HG02759 (cell line): ENCODE measurements at regions not wholly inside any gene's neighbourhood (a gene's known extent, or its start where the extent isn't known, plus 50 kb on each side); places are given as distances from the start of the nearest gene placed in this dataset.

Experiments
- ATAC-seq: cut with Tn5 transposase; IDR thresholded peaks from one replicate; pipeline ENCODE4 v1.9.1; 2021; ENCODE audit warnings: mild to moderate bottlenecking, moderate library complexity; ENCODE audit not compliant: unreplicated experiment

- no peak for ATAC-seq
Observed at GRCh38 chr11:116454951-116455350, 317.8 kb downstream of the BUD13 start.

DNA sequence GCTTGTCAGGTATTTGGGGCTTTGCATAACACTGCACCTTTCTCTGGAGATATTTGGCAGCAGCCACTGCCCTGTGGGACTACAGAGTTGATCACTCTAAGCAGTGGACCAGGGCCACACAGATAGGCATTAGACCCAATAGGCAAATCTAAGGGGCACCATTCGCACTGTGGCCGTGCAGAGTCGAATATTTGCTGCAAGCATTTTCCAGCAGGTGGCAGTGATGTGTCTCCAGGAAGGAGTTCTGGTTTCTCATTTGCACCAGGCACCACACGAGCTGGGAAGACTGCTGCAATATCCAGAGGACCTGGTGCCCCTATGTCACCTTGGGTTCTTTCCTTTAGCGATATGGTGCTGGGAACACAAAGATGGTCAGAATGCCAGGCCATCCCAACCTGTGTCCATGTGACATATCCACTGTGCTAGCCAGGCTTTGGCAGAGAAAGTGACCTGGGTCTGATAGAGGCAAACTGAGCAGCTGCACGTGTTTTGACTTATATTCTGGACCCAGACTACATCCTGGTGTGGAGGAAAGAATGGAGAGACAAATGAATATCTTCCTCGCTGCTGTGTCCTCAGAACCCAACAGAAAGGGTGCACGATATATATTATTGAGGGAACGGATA lies 318.7 kb downstream of the BUD13 start:
- ATAC-seq, result no peak

GRCh38 chr11:116452461-116452860 lies 320.3 kb downstream of the BUD13 start:
- ATAC-seq, result no peak

GRCh38 chr11:116449522-116449921 lies 323.3 kb downstream of the BUD13 start:
- ATAC-seq, result no peak

- no peak for ATAC-seq
Observed at GRCh38 chr11:116446048-116446941, 326.5 kb downstream of the BUD13 start.

DNA sequence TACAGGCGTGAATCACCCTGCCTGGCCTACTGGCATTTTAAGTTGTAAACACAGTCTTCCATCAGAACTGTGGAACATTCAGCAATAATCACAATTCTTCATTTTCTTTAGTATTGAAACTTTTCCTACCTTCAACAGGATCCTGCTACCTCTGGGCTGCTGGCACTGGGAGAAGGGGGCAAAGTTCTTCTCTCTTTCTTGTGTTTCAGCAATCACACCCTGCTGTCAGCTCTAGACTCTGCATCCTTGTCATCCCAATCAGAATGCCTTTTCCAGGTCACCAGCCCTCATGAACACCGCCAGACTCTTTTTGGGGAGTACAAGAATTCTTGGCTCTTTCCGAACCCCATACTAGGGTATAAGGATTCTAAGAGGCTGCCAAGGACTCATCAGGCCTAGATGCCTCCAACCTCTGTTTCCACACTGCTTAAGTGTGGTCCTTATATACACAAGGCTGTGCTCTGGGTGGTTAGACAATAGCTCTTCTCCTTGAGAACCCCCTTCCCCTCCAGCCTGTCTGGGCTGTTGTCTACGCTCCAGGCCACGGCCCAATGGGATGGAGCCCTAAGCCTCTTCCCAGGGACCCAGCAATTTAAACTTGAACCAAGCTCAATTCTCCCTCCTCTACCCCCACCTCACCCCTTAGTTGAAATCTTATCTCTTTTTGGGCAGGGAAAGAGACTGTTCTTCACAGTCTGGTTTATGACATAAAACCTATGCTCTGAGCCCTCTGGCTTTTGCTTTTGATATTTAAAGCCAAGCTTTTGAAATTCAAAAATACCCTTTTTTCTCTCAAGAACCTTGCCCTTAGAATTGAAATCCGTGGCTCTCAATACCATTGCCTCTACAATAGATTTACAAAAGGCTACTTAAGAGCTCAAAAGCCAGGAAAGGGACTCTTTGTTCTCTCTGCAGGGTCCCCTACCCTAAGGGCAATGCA lies 327.4 kb downstream of the BUD13 start:
- no peak for ATAC-seq

- ATAC-seq, result no peak
Observed at GRCh38 chr11:116442238-116442752, 330.5 kb downstream of the BUD13 start.

GRCh38 chr11:116439361-116439677 lies 333.5 kb downstream of the BUD13 start:
- no peak for ATAC-seq

DNA sequence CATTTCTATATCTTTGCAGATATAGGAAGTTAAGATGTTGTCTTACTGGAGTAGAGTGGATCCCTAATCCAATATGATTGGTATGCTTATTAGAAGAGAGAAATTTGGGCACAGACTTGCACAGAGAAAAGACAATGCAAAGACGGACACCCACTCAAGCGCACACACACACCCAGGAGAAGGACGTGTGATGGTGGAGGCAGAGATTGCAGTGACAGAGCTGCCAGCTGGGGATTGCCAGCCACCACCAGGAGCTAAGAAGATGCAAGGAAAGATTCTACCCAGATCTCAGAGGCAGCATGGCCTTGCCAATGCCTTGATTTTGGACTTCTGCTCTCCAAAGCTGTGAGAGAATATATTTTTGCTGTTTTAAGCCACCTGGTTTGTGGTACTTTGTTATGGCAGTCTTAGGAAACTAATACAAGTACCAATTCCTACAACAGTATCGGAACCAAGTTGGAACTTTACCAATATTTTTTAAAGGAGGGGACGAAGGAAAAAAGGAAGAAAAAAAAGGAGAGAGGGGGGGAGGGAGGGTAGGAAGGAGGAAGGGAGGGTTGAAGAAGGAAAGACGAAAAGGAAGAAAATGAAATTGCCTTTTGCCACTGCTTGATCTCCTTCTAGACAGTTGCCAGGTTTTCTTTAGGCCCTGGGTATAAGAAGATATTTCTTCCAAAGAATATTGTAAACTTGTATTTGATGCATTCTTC lies 334.0 kb downstream of the BUD13 start:
- ATAC-seq, result no peak

DNA sequence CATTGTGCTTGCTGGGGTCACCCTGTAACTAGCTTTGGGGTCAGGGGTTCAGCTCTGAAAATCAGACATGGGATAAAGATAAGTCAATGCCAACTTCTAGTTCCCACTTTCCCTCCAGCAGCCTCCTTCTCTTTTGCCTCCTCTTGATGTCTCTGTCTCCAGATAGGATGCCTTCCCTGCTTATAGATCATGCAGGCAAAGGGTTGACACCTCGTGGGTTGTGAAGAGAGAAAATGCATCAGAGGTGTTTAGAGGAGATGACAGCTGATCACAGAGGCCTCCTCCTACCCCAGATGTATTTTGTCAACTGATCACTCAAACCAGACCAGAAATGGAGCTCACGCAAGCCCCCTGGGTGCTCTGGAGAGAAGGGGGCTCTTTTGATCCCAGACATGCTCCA lies 337.8 kb downstream of the BUD13 start:
- no peak for ATAC-seq

DNA sequence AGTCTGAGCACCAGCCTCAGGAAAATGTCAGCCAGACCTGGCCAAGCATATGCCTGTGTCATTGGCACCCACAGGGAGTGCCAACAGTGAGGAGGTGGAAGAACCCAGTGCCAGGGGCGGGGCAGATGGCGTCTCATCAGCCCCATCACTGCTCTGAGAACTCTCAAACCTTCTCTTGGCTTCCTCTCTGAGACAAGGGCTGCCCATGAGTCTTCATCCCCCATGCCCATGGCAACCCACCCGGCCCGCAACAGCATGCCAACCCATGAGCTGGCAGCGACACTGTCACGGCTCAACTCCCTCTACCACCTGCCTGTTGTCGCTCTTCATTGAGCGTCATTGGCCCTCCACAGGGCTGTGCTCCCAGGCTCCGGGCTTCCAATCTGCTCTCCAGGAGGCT lies 340.5 kb downstream of the BUD13 start:
- ATAC-seq, result no peak

DNA sequence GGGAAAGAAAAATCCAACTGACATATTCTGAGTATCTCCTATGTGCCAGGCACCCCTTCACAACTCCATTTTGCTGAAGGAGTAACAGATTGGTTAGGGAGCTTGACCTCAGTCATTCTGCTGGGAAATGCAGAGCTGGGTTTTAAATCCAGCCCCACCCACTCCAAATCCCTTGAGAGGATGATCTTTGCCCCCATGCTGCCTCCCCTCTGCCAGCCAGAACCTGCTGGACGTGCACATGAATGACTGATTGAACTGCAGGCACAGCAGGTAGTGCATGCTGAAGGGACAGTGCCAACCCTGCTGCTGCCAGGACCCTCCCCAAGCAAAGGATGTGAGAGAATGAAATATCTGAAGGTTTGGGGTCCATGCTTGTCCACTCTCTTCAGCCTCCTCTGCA lies 340.9 kb downstream of the BUD13 start:
- ATAC-seq, result no peak

DNA sequence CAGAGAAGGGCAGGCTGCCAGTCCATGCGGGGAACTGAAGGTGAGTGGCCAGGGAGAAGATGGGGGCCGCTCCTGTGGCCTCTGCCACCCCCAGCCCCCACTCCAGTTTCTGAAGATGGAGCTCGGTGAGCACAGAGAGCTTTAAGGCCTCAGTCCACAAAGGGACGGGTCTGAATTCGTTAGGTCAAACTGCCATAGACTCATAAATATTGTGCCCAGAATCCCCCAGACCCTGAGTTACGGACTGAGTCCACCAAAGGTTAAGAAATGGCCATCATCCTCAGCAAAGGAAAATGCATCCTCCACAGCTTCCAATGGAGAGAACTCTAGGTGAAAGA lies 344.2 kb downstream of the BUD13 start:
- no peak for ATAC-seq

GRCh38 chr11:116427903-116428637 lies 344.7 kb downstream of the BUD13 start:
- ATAC-seq, result no peak

- ATAC-seq, result no peak
Observed at GRCh38 chr11:116427337-116427902, 345.4 kb downstream of the BUD13 start.

- no peak for ATAC-seq
Observed at GRCh38 chr11:116426761-116427160, 346.0 kb downstream of the BUD13 start.

DNA sequence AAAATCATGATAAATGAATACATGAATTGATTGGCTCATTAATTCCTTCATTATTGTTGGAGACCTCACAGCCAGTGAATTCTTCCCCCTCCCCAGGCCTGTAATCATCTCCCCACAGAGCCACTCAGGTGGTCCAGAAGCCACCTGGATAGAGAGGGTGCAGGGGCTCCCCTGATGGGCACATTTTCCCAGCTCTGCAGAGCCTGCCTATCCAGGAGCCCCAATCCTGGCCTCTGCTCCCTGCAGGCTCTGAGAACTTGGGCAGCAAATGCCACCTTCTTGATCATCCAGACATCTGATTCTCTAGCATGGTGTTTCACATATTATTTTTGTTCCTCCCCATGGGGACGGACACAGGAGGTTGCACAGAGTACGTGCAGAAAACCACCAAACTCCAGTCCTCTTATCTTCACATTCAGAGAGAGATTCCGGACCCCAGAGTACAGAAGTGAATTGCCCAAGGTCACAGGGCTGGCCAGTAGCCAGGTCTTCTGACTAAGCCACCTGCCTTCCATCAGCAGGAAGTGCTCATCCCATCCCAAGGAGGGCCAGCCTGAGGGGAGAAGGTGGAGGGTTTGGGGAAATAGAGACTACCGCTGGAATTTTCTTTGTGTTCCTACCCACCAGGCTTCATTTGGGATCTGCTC lies 348.0 kb downstream of the BUD13 start:
- ATAC-seq, result no peak

DNA sequence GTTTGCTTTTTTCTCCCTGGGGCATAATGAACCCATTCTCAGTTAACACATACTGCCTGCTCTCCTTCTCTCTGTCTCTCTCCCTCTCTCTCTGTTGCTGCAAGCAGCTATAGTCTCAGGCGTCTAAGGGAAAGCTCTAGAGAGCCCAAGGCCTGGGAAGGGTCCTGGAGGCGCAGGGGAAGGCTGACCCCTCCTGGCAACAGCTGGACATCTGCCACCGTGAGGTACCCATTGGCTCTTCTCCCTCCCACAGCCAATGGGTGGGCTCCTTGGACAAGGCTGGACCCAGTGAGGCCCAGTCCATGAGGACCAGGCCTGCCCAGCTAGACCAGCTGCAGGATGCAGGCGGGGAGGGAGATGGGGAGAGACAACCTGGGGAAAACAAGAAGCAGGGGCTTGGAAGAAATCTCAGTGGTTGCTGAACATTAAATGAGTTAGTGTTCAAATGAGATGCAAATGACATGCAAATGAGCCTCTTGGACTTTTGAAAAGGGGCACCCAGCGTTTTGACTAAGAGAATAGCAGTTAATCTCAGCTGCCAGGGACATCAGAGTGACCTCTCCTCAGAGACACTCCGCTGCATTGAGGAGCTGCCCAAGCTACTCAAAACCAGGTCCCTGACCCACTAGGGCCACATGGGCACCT lies 349.7 kb downstream of the BUD13 start:
- ATAC-seq, result no peak

DNA sequence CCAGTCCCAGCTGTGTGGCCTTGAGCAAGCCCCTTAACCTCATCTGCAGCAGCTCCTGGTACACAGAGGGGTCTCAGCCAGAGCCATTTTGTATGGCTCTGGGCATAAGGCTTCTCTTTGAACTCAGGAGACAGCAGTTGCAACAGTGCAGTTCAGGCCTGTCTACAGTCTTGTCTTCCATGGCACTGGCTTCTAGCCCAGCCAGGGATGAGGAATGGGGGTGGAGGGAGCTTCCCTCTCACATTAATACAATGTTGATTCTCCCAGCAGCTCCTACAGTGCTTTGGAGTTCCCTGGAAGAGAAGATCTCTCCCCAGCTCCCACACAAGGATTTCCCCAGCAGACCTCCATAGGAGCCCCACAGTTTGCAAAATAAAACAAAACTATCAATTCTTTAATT lies 350.2 kb downstream of the BUD13 start:
- no peak for ATAC-seq
